Upper lobe of left lung (tissue), 4 donors: ENCODE measurements at regions not wholly inside any gene's neighbourhood (a gene's known extent, or its start where the extent isn't known, plus 50 kb on each side); places are given as distances from the start of the nearest gene placed in this dataset.

ENCODE experiments used
- CTCF ChIP-seq, 6 experiments: fragments of 450-650 bp in 4 of 6; fragments of 200-600 bp in 2 of 6; sonication (generic) in 2 of 6; IDR thresholded peaks; one replicate each; pipeline ENCODE4 v1.5.1; 2016 to 2019; ENCODE audit warnings: antibody characterized with exemption in 6 of 6
- EP300 ChIP-seq, 4 donors: sonication (generic); formaldehyde crosslinking; IDR thresholded peaks; one replicate each; pipeline ENCODE4 v1.5.1; 2017; ENCODE audit warnings: antibody characterized with exemption in 4 of 4, control low read depth in 2 of 4
- POLR2A ChIP-seq, 4 donors: fragments of 450-650 bp; IDR thresholded peaks; one replicate each; pipeline ENCODE4 v1.5.1; 2016 to 2017; ENCODE audit warnings: antibody characterized with exemption in 4 of 4, mild to moderate bottlenecking in 2 of 4
- POLR2AphosphoS5 ChIP-seq, 2 donors: sonication (generic); formaldehyde crosslinking; IDR thresholded peaks; one replicate each; pipeline ENCODE4 v1.5.1; 2017; ENCODE audit warnings: antibody characterized with exemption in 2 of 2

- TF ChIP-seq CTCF (IDR thresholded peaks at IDR 0.05) = no peak
- TF ChIP-seq POLR2A (IDR thresholded peaks at IDR 0.05) = no peak
- no peak for TF ChIP-seq EP300 (IDR thresholded peaks at IDR 0.05)
- TF ChIP-seq POLR2AphosphoS5 (IDR thresholded peaks at IDR 0.05) = no peak
Measured at GRCh38 chr7:42448901-42449300, 211.9 kb upstream of the GLI3 start.
